Daoy (cell line): ENCODE measurements at regions not wholly inside any gene's neighbourhood (a gene's known extent, or its start where the extent isn't known, plus 50 kb on each side); places are given as distances from the start of the nearest gene placed in this dataset.

ENCODE experiments used
- DNase-seq: peaks from one replicate; pipeline ENCODE4 v3.0.0-alpha.2; 2015; ENCODE audit warnings: low read depth

- DNase-seq, result no peak
These were observed 116.1 kb downstream of the MSX2 start for GRCh38 chr5:174840435-174840834.

GRCh38 chr5:174839196-174839595 lies 114.8 kb downstream of the MSX2 start:
- DNase-seq, result no peak

- peak; percentile 82 for DNase-seq
These were observed 113.8 kb downstream of the MSX2 start for GRCh38 chr5:174837919-174838902.

GRCh38 chr5:174834081-174834480 lies 109.7 kb downstream of the MSX2 start:
- DNase-seq, result no peak

- no peak for DNase-seq
These were observed 108.4 kb downstream of the MSX2 start for GRCh38 chr5:174832811-174833210.

- DNase-seq, result peak; percentile 83
These were observed 107.6 kb downstream of the MSX2 start for GRCh38 chr5:174832025-174832424.

GRCh38 chr5:174831031-174831660 lies 106.8 kb downstream of the MSX2 start:
- no peak for DNase-seq

- DNase-seq, result peak; percentile 81
These were observed 105.1 kb downstream of the MSX2 start for GRCh38 chr5:174829511-174829864.

GRCh38 chr5:174828804-174829510 lies 104.6 kb downstream of the MSX2 start:
- DNase-seq, result peak; percentile 83

- peak; percentile 70 for DNase-seq
These were observed 103.2 kb downstream of the MSX2 start for GRCh38 chr5:174827558-174827957.

- DNase-seq, result peak; percentile 88
These were observed 101.2 kb downstream of the MSX2 start for GRCh38 chr5:174825587-174825986.

GRCh38 chr5:174818430-174818829 lies 94.0 kb downstream of the MSX2 start:
- DNase-seq, result no peak

GRCh38 chr5:174817610-174818009 lies 93.2 kb downstream of the MSX2 start:
- DNase-seq, result no peak

GRCh38 chr5:174816858-174817257 lies 92.5 kb downstream of the MSX2 start:
- no peak for DNase-seq

- DNase-seq, result no peak
These were observed 87.1 kb downstream of the MSX2 start for GRCh38 chr5:174811438-174811837.

- no peak for DNase-seq
These were observed 86.4 kb downstream of the MSX2 start for GRCh38 chr5:174810796-174811195.

GRCh38 chr5:174807471-174807870 lies 83.1 kb downstream of the MSX2 start:
- DNase-seq, result no peak

- no peak for DNase-seq
These were observed 82.3 kb downstream of the MSX2 start for GRCh38 chr5:174806729-174807128.

GRCh38 chr5:174801798-174802197 lies 77.4 kb downstream of the MSX2 start:
- no peak for DNase-seq

- no peak for DNase-seq
These were observed 76.1 kb downstream of the MSX2 start for GRCh38 chr5:174800435-174800834.

GRCh38 chr5:174799121-174799520 lies 74.7 kb downstream of the MSX2 start:
- peak; percentile 69 for DNase-seq

GRCh38 chr5:174798551-174798951 lies 74.2 kb downstream of the MSX2 start:
- peak; percentile 47 for DNase-seq
